Body of pancreas (tissue), 4 donors: ENCODE measurements at regions not wholly inside any gene's neighbourhood (a gene's known extent, or its start where the extent isn't known, plus 50 kb on each side); places are given as distances from the start of the nearest gene placed in this dataset.

Experiments used
- CTCF ChIP-seq, 7 experiments: fragments of 450-650 bp in 4 of 7; fragments of 200-600 bp in 3 of 7; sonication (generic) in 3 of 7; IDR thresholded peaks; one replicate each; pipeline ENCODE4 v1.5.1; 2016 to 2019; ENCODE audit warnings: antibody characterized with exemption in 7 of 7
- POLR2A ChIP-seq, 3 donors: fragments of 450-650 bp; IDR thresholded peaks; one replicate each; pipeline ENCODE4 v1.6.1; 2016; ENCODE audit warnings: antibody characterized with exemption in 3 of 3, mild to moderate bottlenecking in 2 of 3

DNA sequence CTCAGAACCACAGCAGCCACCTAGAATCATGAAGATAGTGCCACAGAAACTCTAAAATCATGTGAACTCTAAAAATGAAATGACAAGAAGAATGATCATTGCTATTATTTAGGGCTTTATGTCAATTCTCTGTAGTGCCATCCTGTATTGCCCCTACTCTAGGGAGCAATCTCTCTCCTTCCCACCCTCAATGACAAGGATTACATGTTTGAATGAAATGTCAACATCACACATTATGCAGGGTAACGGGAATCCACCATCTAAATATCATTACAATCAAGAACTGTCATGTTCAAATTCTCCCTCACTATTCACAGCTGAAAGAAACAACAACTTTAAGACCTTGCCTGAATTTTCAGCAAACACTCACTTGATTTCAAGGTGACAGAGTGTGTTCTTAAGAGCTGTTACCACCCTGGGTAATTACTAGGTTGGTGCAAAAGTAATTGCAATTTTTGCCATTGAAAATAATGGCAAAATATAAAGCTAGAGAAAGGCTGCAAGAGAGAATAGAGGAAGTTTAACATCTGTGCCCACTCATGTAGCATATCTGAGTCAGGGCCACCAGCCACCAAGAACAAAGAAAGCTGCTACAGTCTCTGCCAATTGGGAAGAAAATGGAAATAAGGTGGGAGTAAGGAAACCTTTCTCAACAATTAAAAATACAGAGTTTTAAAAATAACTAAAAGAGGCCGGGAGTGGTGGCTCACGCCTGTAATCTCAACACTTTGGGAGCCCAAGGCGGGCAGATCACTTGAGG is 112.8 kb upstream of the PSMD7 start:
- no peak for TF ChIP-seq CTCF (IDR thresholded peaks at IDR 0.05)
- no peak for TF ChIP-seq POLR2A (IDR thresholded peaks at IDR 0.05)
